Neural progenitor cell (in vitro differentiated cells): ENCODE measurements at regions not wholly inside any gene's neighbourhood (a gene's known extent, or its start where the extent isn't known, plus 50 kb on each side); places are given as distances from the start of the nearest gene placed in this dataset.
"Not testable (repeated sequence)": the region's sequence is repeated elsewhere in the genome, so short reads cannot be mapped to it uniquely, and the experiment has no call there.

Source experiments
- EZH2phosphoT487 ChIP-seq: fragments of 200-600 bp; sonication (generic); IDR thresholded peaks from 2 replicates; pipeline ENCODE4 v1.6.1; 2017; ENCODE audit warnings: antibody characterized with exemption
- TF ChIP-seq, protein P1 (sequence below): fragments of 200-600 bp; sonication (generic); IDR thresholded peaks from 2 replicates; pipeline ENCODE4 v1.5.1; 2017; ENCODE audit warnings: antibody characterized with exemption, mild to moderate bottlenecking

DNA sequence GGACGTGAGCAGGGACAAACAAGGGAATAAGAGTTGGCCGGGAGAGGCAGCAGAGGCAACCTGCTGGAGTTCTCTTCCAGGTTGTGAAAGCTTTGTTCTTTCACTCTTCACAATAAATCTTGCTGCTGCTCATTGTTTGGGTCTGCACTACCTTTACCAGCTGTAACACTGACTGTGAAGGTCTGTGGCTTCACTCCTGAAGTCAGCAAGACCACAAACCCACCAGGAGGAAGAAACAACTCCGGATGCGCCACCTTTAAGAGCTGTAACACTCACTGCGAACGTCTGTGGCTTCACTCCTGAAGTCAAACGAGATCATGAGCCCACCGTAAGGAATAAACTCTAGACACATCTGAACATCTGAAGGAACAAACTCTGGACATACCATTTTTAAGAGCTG is 186.5 kb upstream of the NDN start:
- TF ChIP-seq, protein P1, sequence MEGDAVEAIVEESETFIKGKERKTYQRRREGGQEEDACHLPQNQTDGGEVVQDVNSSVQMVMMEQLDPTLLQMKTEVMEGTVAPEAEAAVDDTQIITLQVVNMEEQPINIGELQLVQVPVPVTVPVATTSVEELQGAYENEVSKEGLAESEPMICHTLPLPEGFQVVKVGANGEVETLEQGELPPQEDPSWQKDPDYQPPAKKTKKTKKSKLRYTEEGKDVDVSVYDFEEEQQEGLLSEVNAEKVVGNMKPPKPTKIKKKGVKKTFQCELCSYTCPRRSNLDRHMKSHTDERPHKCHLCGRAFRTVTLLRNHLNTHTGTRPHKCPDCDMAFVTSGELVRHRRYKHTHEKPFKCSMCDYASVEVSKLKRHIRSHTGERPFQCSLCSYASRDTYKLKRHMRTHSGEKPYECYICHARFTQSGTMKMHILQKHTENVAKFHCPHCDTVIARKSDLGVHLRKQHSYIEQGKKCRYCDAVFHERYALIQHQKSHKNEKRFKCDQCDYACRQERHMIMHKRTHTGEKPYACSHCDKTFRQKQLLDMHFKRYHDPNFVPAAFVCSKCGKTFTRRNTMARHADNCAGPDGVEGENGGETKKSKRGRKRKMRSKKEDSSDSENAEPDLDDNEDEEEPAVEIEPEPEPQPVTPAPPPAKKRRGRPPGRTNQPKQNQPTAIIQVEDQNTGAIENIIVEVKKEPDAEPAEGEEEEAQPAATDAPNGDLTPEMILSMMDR: not testable (repeated sequence)
- TF ChIP-seq EZH2phosphoT487: not testable (repeated sequence)
